ENCODE measurements at regions not wholly inside any gene's neighbourhood (a gene's known extent, or its start where the extent isn't known, plus 50 kb on each side); places are given as distances from the start of the nearest gene placed in this dataset.

DNA sequence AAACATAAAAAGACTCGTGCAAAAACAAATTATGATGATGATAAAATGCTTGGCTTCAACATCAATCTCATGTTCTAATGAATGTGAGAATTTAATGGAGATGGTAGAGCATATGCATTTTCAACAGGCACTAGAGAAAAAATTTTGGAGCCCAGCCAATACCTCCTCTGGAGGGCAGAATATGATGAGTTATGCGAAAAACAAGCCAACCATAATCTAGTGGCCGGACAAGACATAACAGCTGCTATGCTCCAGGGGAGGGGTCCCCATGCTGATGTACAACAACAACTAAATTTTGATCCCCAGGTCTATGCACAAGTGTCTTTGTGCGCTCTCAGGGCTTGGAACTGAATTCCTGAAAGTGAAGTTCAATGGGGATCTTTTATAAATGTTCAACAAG lies 1197.5 kb downstream of the LRFN5 start:
- no peak for DNase-seq (ENCODE audit: low read depth, low spot score)

- DNase-seq (ENCODE audit: low read depth, low spot score), result no peak
Observed at GRCh38 chr14:42802346-42802745, 1195.7 kb downstream of the LRFN5 start.

GRCh38 chr14:42792166-42792565 lies 1185.5 kb downstream of the LRFN5 start:
- no peak for DNase-seq (ENCODE audit: low read depth, low spot score)

DNA sequence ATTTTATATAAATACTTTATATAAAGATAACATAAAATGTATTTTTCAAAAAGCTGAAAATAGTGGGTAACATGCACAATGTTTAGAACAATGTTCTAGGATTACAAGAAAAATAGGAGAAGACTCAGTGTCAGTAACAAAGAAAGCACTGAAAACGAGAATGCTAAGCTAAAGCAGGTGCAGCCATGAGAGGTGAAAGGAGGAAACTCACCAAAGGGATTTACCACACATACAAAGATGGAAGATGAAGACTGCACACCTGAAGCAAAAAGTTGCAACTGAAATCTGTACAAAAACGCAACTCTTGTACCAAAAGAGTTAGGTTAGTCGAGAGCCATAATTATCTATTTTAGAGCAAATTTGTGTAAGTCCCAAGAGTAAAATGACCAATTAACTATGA lies 1176.1 kb downstream of the LRFN5 start:
- DNase-seq (ENCODE audit: low read depth, low spot score), result no peak

GRCh38 chr14:42778984-42779383 lies 1172.3 kb downstream of the LRFN5 start:
- DNase-seq (ENCODE audit: low read depth, low spot score), result no peak

DNA sequence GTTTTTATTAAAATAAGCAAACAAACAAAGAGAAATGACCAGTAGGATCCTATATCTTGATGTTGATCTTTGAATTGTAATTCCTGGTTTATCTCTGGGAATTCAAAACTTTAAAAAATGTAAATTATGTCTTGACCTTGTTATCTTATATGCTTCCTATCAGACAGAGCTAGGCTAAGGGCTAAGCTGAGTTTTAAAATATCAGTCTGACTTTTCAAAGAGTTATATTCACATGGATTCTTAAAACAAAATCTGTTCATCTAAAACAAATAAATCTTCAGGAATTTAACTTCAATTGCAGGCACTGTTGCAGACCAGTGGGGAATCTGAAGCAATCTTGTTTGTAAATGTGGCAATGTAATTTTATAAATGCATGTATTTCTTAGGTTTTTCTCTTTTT lies 1144.1 kb downstream of the LRFN5 start:
- DNase-seq (ENCODE audit: low read depth, low spot score), result no peak

- no peak for DNase-seq (ENCODE audit: low read depth, low spot score)
Observed at GRCh38 chr14:42742084-42742483, 1135.4 kb downstream of the LRFN5 start.

- DNase-seq (ENCODE audit: low read depth, low spot score), result no peak
Observed at GRCh38 chr14:42736408-42736807, 1129.7 kb downstream of the LRFN5 start.

DNA sequence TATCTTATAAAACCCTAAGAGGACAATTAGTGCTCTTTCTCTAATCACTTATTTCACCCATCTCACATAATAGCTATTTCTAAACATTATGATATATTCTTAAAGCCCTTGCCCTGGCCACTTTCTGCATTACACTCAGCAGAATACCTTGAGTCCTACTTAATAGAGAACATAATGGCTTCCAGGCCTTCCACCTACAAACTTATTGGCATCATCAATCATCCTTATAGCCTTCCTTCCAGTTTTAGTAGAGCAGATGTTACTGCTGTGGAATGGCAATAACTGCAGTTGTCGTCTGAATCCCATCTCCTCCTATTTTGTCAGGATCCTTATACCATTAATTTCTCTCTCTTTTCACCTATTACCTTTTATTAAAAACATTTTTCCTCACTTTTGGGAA lies 1127.4 kb downstream of the LRFN5 start:
- no peak for DNase-seq (ENCODE audit: low read depth, low spot score)

DNA sequence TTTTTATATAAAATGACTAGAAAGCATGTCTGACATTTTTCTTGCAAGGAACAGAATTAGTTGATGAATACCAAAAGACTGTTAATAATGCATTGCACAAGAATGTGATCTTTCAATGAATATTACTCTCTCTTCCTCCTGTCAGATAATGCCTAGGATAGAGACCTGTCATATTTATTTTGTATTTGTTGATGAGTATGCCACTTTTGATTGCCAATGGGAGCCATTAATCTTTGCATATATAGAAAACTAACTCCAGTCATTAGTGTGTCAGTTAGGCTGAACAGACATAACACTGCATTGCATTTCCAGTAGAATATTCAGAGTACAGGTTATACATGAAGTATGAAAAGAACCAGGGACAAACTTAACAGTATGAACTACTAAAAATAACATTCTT lies 1125.3 kb downstream of the LRFN5 start:
- DNase-seq (ENCODE audit: low read depth, low spot score), result no peak

GRCh38 chr14:42731480-42731879 lies 1124.8 kb downstream of the LRFN5 start:
- DNase-seq (ENCODE audit: low read depth, low spot score), result no peak

- no peak for DNase-seq (ENCODE audit: low read depth, low spot score)
Observed at GRCh38 chr14:42729681-42730080, 1123.0 kb downstream of the LRFN5 start.

DNA sequence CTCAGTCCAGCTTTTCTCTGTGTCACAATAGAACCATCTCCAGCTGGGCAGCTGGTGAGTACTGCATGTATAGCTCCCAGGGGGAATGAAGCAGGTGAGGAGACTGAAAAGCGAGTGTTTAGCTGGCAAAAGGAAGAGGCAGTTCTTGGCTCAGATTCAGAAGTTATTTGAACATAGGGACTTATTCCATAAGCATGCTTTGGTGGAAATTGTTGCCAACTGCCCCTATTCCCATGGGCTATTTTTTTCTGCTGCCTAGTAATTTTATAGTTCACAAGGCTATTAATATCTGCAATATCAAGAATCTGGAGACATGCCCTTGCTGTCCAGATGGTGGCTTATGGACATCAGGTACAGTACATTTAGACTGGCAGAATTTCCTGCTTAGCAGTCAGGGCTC lies 1112.7 kb downstream of the LRFN5 start:
- DNase-seq (ENCODE audit: low read depth, low spot score), result no peak

GRCh38 chr14:42715316-42715715 lies 1108.6 kb downstream of the LRFN5 start:
- DNase-seq (ENCODE audit: low read depth, low spot score), result no peak

DNA sequence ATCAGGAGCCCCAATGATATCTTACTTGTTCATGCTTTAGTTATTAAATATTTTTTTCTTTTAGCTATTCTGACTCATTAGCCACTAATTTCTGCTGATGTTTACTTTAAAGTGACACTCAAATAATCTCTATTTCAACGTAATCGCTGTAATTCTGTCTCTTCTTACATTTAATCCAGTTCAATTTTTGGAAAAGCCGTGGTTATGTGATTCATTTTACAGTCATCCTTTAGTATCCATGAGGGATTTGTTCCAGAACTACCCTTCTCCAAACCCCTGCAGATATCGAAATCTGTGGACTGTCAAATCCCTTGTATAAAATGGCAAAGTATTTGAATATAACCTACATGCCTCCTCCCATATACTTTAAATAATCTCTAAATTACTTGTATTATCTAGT lies 1103.4 kb downstream of the LRFN5 start:
- no peak for DNase-seq (ENCODE audit: low read depth, low spot score)

- DNase-seq (ENCODE audit: low read depth, low spot score), result no peak
Observed at GRCh38 chr14:42703501-42703900, 1096.8 kb downstream of the LRFN5 start.

DNA sequence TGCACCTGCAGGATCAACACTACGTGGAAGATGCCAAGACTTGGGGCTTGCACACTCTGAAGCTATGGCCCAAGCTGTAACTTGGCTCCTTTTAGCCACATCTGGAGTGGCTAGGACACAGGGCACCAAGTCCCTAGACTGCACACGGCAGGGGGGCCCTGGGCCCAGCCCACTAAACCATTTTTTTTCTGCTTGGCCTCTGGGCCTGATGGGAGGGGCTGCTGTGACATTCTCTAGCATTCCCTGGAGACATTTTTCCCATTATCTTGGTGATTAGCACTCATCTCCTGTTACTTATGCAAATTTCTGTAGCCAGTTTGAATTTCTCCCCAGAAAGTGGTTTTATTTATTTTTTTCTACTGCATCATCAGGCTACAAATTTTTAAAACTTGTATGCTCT lies 1080.7 kb downstream of the LRFN5 start:
- DNase-seq (ENCODE audit: low read depth, low spot score), result peak; percentile 2

DNA sequence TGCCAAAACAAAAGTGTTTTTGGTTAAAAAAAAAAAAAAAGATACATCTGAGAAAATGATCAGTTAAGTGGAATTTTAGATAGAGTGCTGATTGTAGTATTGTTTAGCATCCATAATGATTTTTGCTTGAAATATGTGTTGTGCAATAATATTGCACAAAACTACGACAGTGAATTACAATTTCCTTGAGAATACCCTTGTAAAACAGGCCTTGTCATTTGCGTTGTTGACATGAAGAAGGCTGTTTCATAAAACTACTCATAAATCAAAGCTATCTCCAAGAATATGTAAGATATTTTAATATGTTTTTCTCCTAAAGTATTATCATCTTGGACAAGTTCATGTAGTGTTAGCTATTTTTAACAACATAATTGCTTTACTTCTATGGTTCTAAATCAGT lies 1077.0 kb downstream of the LRFN5 start:
- DNase-seq (ENCODE audit: low read depth, low spot score), result no peak

- DNase-seq (ENCODE audit: low read depth, low spot score), result no peak
Observed at GRCh38 chr14:42676636-42677035, 1070.0 kb downstream of the LRFN5 start.

- DNase-seq (ENCODE audit: low read depth, low spot score), result no peak
Observed at GRCh38 chr14:42673963-42674362, 1067.3 kb downstream of the LRFN5 start.

- DNase-seq (ENCODE audit: low read depth, low spot score), result no peak
Observed at GRCh38 chr14:42671636-42672035, 1065.0 kb downstream of the LRFN5 start.

DNA sequence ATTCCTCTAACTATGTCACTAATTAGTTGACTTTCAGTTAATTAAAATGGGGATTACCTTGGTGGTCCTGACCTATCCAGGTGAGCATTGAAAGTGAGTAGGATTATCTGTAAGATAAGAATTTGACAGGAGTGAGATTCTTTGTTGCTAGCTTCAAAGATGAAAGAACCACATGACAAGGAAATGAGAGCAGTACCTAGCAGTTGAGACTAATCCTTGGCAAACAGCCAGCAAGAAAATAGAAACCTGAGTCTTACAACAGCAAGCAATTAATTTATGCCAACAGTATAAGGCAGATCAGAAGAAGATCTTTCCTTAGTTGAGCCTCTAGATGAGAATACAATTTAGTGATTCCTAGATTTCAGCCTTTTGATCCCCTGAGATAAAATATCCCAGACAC lies 1058.4 kb downstream of the LRFN5 start:
- DNase-seq (ENCODE audit: low read depth, low spot score), result no peak

DNA sequence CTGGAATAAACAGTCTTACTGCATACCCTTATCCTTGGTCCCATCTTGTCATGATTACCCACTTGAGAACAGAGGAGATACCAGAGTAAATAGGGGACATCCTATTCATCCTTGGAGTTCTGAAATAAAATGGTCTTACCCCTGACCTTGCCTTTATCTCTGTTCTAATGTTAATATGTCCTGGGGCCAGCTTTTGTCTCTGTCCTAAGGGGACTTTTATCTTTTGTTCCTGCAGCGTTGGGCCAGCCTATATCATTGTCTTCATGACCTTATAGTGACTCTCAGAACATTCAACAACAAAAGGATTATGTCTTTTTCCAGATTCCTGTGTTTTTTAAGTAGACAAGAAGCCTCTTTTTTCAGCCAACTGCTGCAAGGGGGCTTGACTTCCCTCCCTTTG lies 1057.5 kb downstream of the LRFN5 start:
- no peak for DNase-seq (ENCODE audit: low read depth, low spot score)

DNA sequence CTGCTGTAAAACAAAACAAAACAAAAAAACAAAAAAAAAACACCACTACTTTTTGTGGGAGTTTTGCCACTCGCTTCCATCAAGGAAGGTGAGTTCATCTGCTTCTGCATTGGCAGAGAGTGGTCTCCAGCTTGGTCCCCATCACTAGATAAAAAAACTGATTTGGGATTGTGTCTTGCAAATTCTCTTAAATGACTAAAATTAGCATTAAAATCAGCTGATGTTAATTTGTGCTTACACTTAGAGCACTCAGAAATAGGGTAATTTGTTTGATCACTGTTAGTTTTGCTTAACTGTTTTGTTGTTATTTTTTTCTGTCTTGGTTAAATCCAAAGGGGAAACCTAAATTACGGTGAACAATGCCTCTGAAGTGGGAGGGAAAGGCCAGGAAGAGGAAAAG lies 1048.0 kb downstream of the LRFN5 start:
- DNase-seq (ENCODE audit: low read depth, low spot score), result no peak

- DNase-seq (ENCODE audit: low read depth, low spot score), result no peak
Observed at GRCh38 chr14:42642787-42643186, 1036.1 kb downstream of the LRFN5 start.
